ENCODE measurements at regions not wholly inside any gene's neighbourhood (a gene's known extent, or its start where the extent isn't known, plus 50 kb on each side); places are given as distances from the start of the nearest gene placed in this dataset.

DNA sequence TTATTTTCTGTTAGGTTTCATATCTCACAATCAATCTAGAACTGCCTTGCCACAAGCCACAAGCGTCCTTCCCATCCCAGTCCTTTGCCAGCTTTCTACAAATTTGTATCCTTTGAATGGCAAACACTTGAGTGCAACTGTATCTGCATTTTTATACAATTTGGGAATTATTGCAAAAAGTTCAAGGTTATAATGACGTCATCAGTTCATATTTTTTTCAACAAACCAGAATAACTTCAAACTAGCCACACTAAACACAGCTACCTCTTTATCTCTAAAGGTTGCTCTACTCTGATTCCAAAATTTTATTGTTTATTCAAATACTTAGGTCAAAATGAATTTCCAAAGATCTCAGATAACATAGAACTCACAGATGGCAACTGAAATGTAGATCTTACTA is 877.1 kb downstream of the TMEM182 start:
- Histone ChIP-seq H3K56ac (ENCODE audit: insufficient read length, low read depth, low read length) (no peak overlapping the region), H2BK120ac (ENCODE audit: low read depth, low read length, poor library complexity, severe bottlenecking) (no peak overlapping the region), H3K79me1 (ENCODE audit: insufficient read depth, low read depth, low read length, poor library complexity, severe bottlenecking) (no peaks in the 10 kb centered on the region), H3K23me2 (ENCODE audit: insufficient read length, low read depth, low read length, poor library complexity, severe bottlenecking) (no peaks in the 10 kb centered on the region), H3T11ph (ENCODE audit: low read length) (no peak overlapping the region), H3K4ac (ENCODE audit: low read depth, low read length) (no peak overlapping the region), H4K5ac (ENCODE audit: insufficient read length, low read depth, low read length) (no peak overlapping the region), H2BK15ac (ENCODE audit: low read depth, low read length) (no peak overlapping the region), H3K4me2 (ENCODE audit: insufficient read depth, insufficient read length, low read length) (no peak overlapping the region), H3K79me2 (ENCODE audit: insufficient read depth, low read length) (no peaks in the 10 kb centered on the region), H3K9ac (ENCODE audit: extremely low read depth, insufficient read length, low read length) (no peak overlapping the region), H4K20me1 (ENCODE audit: control insufficient read depth, insufficient read depth, insufficient read length) (no peaks in the 10 kb centered on the region), H2AFZ (ENCODE audit: low read length) (no peak overlapping the region), H3K27me3 (ENCODE audit: insufficient read depth, low read length) (no peaks in the 10 kb centered on the region), H2AK5ac (ENCODE audit: insufficient read length, low read length) (no peak overlapping the region), H2BK20ac (ENCODE audit: low read depth, low read length, poor library complexity, severe bottlenecking) (no peak overlapping the region), H2BK12ac (ENCODE audit: insufficient read length, low read depth, low read length) (no peak overlapping the region), H4K91ac (ENCODE audit: insufficient read length, low read depth, low read length) (no peak overlapping the region), H4K8ac (replicated peaks; ENCODE audit: insufficient read length, low read depth, low read length) (no peak overlapping the region), H3K9me3 (ENCODE audit: control insufficient read depth, low read depth, low read length) (no peaks in the 10 kb centered on the region), H3K27ac (ENCODE audit: insufficient read length, low read depth, low read length) (no peak overlapping the region), H3K18ac (ENCODE audit: insufficient read length, low read depth, low read length) (no peak overlapping the region), H2BK5ac (ENCODE audit: insufficient read length, low read length) (no peak overlapping the region), H3K14ac (ENCODE audit: insufficient read depth, low read length) (no peak overlapping the region), H3K23ac (ENCODE audit: insufficient read length, low read depth, low read length) (no peak overlapping the region), H3K4me1 (ENCODE audit: insufficient read depth, low read length) (no peaks in the 10 kb centered on the region)
- H3K4me1 Mint-ChIP-seq = no peaks in the 10 kb centered on the region
- H3K4me3 Mint-ChIP-seq = no peak overlapping the region
- no peak overlapping the region for H3K27ac Mint-ChIP-seq
- TF ChIP-seq, protein P1, sequence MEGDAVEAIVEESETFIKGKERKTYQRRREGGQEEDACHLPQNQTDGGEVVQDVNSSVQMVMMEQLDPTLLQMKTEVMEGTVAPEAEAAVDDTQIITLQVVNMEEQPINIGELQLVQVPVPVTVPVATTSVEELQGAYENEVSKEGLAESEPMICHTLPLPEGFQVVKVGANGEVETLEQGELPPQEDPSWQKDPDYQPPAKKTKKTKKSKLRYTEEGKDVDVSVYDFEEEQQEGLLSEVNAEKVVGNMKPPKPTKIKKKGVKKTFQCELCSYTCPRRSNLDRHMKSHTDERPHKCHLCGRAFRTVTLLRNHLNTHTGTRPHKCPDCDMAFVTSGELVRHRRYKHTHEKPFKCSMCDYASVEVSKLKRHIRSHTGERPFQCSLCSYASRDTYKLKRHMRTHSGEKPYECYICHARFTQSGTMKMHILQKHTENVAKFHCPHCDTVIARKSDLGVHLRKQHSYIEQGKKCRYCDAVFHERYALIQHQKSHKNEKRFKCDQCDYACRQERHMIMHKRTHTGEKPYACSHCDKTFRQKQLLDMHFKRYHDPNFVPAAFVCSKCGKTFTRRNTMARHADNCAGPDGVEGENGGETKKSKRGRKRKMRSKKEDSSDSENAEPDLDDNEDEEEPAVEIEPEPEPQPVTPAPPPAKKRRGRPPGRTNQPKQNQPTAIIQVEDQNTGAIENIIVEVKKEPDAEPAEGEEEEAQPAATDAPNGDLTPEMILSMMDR (conservative IDR thresholded peaks at IDR 0.05) = no peak
- H3K27me3 Mint-ChIP-seq (ENCODE audit: low read depth) = no peaks in the 10 kb centered on the region
- no peaks in the 10 kb centered on the region for H3K36me3 Mint-ChIP-seq (ENCODE audit: insufficient read depth in 1 of 3, low read depth in 3 of 3)
- no peak for DNase-seq
- no CpG with 5 or more reads among the region's 2 CpGs for WGBS (ENCODE audit: extremely low coverage, insufficient read length, low lambda C conversion rate)
- no peaks in the 10 kb centered on the region; a peak in 1 of 5 replicates for H3K9me3 Mint-ChIP-seq
